SKM-1 treated with dmso at 0.1 percent for 144 hours (cell line): ENCODE measurements at regions not wholly inside any gene's neighbourhood (a gene's known extent, or its start where the extent isn't known, plus 50 kb on each side); places are given as distances from the start of the nearest gene placed in this dataset.
"Not testable (repeated sequence)": the region's sequence is repeated elsewhere in the genome, so short reads cannot be mapped to it uniquely, and the experiment has no call there.

ENCODE experiments used
- DNase-seq: peaks from one replicate; lab custom pipeline; 2025; ENCODE audit not compliant: unreplicated experiment; lab: John Stamatoyannopoulos, UW

GRCh38 chr6:75031102-75031501 lies 174.8 kb downstream of the COL12A1 start:
- DNase-seq, result not testable (repeated sequence)

GRCh38 chr6:75029333-75029732 lies 176.5 kb downstream of the COL12A1 start:
- DNase-seq, result no peak

- DNase-seq, result no peak
Observed at GRCh38 chr6:75025371-75025770, 180.5 kb downstream of the COL12A1 start.

GRCh38 chr6:75024828-75025227 lies 181.0 kb downstream of the COL12A1 start:
- no peak for DNase-seq

- no peak for DNase-seq
Observed at GRCh38 chr6:75023634-75024033, 182.2 kb downstream of the COL12A1 start.

- no peak for DNase-seq
Observed at GRCh38 chr6:75020971-75021370, 184.9 kb downstream of the COL12A1 start.

DNA sequence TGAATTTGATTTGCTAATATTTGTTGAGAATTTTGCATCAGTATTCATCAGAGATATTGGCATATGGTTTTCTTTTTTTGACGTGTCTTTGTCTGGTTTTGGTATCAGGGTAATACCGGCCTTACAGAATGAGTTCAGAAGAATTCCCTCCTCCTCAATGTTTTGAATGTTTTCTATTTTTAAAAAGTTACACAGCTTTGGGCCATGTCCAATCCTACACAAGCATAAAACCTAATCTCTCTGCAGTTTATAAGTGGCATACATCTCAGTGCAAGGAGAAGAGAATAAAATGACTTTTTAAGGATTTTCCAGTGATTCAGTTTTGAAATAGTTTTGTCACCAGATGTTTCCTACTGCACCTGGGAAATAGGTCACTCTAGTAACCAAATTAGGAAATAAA lies 185.5 kb downstream of the COL12A1 start:
- no peak for DNase-seq

DNA sequence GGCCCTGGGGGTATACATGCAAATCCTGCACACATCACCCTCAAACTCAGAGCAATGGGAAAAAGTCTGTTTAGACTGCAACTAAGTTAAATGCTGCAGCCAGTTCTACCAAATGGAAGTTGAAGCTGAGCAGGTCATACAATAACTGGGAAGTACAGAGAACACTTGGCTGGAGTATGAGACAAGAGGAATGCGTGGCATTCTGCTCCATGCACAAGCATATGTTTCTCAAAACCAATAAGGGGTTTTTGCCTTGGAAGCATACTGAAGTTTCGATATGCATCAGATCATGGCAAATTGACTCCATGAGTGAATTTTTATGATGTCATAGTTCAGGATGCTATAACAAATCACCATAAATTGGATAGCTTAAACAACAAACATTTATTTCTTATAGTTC lies 193.8 kb downstream of the COL12A1 start:
- no peak for DNase-seq

DNA sequence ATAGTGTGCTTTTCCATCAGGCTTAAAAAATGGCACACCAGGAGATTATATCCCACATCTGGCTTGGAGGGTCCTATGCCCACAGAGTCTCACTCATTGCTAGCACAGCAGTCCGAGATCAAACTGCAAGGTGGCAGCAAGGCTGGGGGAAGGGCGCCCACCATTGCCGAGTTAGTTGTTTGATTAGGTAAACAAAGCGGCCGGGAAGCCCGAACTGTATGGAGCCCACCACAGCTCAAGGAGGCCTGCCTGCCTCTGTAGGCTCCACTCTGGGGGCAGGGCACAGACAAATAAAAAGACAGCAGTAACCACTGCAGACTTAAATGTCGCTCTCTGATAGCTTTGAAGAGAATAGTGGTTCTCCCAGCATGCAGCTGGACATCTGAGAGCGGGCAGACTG lies 201.9 kb downstream of the COL12A1 start:
- not testable (repeated sequence) for DNase-seq

- DNase-seq, result no peak
Observed at GRCh38 chr6:74997646-74998045, 208.2 kb downstream of the COL12A1 start.

DNA sequence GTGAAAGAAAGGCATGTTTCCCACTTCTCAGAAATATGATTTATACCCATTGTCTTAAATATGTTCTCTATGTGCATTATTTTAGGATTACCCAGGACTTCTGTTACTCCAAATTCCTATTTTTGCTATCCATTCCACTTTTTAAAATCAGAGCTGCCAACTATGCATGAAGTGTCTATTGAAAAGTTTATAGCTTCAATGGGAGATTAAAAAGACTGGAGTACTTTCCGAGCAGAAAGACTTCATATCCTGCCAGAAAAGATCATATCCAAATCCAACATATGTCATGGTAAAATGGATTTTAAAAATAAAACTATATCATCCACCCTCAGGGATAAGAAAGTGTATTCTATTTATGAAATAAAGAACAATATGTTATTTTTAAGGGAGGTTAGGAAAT lies 212.7 kb downstream of the COL12A1 start:
- DNase-seq, result no peak

DNA sequence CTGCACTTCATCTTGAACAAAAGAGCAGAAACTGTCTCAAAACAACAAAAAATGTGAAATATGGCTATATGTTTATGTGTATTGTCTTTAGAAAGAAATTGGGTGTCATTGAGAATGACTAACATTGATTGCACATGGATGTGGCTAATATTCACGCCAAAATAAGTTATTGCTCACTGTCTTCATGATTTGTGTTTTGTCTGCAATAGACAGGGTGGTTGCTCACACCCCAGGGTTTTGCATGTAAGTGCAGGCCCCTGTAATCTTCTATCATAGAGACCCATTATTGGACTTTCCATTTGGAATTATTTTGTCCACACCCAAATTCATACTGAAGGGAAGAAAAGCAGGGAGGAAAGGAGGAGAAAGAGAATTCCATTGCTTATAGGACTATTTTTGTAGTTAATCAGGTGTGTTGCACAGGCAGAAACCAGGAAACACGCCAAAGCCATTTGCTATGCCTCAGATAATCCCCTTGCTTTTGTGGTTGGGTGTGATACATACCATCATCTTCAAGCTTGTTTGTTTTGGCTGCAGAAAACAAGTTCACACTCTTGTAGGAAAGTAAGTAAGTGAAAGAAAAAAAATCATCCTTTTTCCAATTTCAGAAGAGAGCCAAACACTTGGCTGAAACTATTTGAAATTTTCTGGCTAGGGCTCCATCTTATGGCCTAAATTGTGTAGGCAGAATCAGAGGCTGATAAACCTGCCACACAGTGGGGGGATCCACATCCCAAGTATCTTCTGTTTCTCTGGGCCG lies 214.1 kb downstream of the COL12A1 start:
- no peak for DNase-seq

- no peak for DNase-seq
Observed at GRCh38 chr6:74979065-74979766, 226.6 kb downstream of the COL12A1 start.

GRCh38 chr6:74976701-74977100 lies 229.2 kb downstream of the COL12A1 start:
- DNase-seq, result no peak

GRCh38 chr6:74976026-74976425 lies 229.8 kb downstream of the COL12A1 start:
- DNase-seq, result no peak

GRCh38 chr6:74973591-74973990 lies 232.3 kb downstream of the COL12A1 start:
- no peak for DNase-seq

- no peak for DNase-seq
Observed at GRCh38 chr6:74971633-74972032, 234.2 kb downstream of the COL12A1 start.

GRCh38 chr6:74969591-74970267 lies 236.1 kb downstream of the COL12A1 start:
- DNase-seq, result no peak

DNA sequence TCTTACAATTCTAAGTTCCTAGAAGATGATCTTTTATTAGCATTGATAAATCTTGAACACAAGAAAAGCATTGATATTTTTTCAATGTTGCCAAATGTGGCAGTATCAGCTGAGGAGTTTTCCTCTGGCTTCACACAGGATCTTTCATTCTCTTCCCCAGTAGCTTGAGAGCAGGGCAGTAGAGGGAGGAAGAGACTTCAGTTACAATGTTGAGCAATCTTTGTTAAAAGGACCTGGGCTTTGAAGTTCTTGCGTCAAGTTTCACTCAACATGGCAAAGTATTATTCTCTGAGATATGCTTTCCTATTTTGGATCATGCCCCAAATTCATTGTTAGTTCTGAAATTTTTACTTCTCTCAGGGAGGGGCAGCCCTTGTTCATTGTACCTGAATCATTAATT lies 238.0 kb downstream of the COL12A1 start:
- peak; percentile 24 for DNase-seq

DNA sequence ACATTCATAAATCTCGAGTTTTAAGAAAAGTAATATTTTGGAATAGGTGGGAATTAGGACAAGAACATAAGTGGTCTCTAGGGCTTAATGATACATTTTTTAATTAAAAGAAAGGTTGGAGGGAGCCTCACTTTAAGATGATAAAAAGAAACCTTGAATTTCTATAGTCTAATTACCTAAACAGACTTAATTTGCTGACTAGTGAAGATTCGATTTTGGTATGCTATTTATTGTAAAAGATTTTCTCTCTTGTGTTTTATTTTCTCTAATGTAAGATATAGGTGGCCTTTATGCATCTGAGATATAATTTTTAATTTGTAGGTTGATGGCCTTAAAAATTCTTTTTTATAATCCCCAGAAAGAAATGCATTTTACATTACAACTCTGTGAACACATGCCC lies 239.1 kb downstream of the COL12A1 start:
- no peak for DNase-seq

DNA sequence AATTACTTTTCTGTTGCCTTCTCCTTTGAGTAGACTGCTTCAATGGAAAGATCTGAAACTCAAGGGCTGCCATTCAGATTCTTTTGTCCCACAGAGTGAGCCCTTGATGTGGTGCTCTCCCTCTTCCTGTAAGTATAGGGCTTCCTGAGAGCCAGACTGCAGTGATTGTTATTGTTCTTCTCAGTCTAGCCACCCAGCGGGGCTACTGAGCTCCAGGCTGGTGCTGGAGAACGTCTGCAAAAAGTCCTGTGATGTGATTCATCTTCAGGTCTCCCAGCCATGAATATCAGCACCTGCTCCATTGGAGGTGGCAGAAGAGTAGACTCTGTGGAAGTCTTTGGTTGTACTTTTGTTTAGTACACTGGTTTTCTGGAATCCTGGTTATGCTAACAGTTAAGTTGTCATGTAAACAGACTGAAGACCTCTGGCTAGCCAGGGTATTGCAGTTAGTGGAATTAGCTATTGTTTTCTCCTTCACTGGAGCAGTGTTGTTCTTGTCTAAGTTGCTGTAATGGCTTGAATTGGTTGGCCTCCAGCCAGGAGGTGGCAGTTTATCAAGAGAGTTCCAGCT lies 240.9 kb downstream of the COL12A1 start:
- DNase-seq, result no peak
